ENCODE measurements at regions not wholly inside any gene's neighbourhood (a gene's known extent, or its start where the extent isn't known, plus 50 kb on each side); places are given as distances from the start of the nearest gene placed in this dataset.
"Not testable (repeated sequence)": the region's sequence is repeated elsewhere in the genome, so short reads cannot be mapped to it uniquely, and the experiment has no call there.

DNA sequence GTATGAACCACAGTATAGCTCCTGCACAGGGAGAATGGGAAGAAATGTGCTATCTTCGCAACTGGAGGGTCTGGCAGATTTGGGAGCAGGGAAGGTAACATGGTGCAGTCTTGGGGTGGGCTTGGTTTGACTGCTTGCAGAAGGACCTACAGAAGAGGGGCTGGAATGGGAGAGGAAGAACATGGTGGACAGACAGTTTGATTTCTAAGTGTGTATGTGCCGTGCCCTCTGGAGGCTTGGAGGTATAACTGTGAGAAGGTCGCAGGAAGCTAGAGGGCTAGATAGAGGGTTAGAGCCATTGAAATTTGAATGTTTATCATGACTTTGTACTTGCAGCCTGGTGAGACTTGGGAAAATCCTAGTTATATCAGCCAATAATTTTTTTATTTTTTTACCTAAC is 169.2 kb downstream of the SQOR start:
- intact Hi-C loops (cut with DNase I, micrococcal nuclease) = no loop called here
- Mint-ChIP-seq H3K4me3 (no peak overlapping the region), H3K27ac (no peak overlapping the region), H3K9me3 (no peaks in the 10 kb centered on the region), H3K27me3 (peaks cover 20% of the 10 kb centered on the region), H3K4me1 (ENCODE audit: low read depth) (no peaks in the 10 kb centered on the region), H3K36me3 (ENCODE audit: low read depth) (no peaks in the 10 kb centered on the region)
- ATAC-seq (ENCODE audit: poor library complexity) (no peak), DNase-seq (no peak)
- no peaks in the 10 kb centered on the region for H3K9me3 ChIP-seq (ENCODE audit: control insufficient read depth in 1 of 2, insufficient read depth in 1 of 2, low read length in 2 of 2)
- POLR2A ChIA-PET = no interaction called here
- no peak overlapping the region for H3K27ac ChIP-seq (ENCODE audit: low read depth in 1 of 2, low read length in 2 of 2)
- H3K36me3 ChIP-seq (ENCODE audit: insufficient read depth, low read length) = no peaks in the 10 kb centered on the region
- TF ChIP-seq CTCF (IDR thresholded peaks at IDR 0.05) = no peak
- no peak overlapping the region for H3K4me3 ChIP-seq (ENCODE audit: low read length)
- H3K27me3 ChIP-seq (ENCODE audit: control insufficient read depth in 1 of 2, insufficient read depth in 2 of 2, low read length in 2 of 2) = peaks cover 3 to 4% of the 10 kb centered on the region in 2 experiments
- CTCF ChIA-PET = no interaction called here
- H3K4me1 ChIP-seq (ENCODE audit: insufficient read depth, low read length) = no peaks in the 10 kb centered on the region

GRCh38 chr15:45810201-45810600 is 175.4 kb downstream of the SQOR start:
- Histone ChIP-seq H3K27ac (ENCODE audit: low read depth in 1 of 2, low read length in 2 of 2) (no peak overlapping the region), H3K27me3 (ENCODE audit: control insufficient read depth in 1 of 2, insufficient read depth in 2 of 2, low read length in 2 of 2) (peaks cover 3 to 4% of the 10 kb centered on the region in 2 experiments), H3K36me3 (ENCODE audit: insufficient read depth, low read length) (no peaks in the 10 kb centered on the region), H3K9me3 (ENCODE audit: control insufficient read depth in 1 of 2, insufficient read depth in 1 of 2, low read length in 2 of 2) (peaks cover 0 to 6% of the 10 kb centered on the region in 2 experiments), H3K4me3 (ENCODE audit: low read length) (no peak overlapping the region), H3K4me1 (ENCODE audit: insufficient read depth, low read length) (no peaks in the 10 kb centered on the region)
- Mint-ChIP-seq H3K36me3 (ENCODE audit: low read depth) (no peaks in the 10 kb centered on the region), H3K4me1 (ENCODE audit: low read depth) (no peaks in the 10 kb centered on the region), H3K9me3 (peaks cover under 1% of the 10 kb centered on the region), H3K27me3 (peaks cover 22% of the 10 kb centered on the region), H3K4me3 (no peak overlapping the region), H3K27ac (no peak overlapping the region)
- no peak for ATAC-seq (ENCODE audit: poor library complexity)
- DNase-seq = no peak
- intact Hi-C loops (cut with DNase I, micrococcal nuclease) = no loop called here
- ChIA-PET POLR2A (no interaction called here), CTCF (no interaction called here)
- no peak for TF ChIP-seq CTCF (IDR thresholded peaks at IDR 0.05)

DNA sequence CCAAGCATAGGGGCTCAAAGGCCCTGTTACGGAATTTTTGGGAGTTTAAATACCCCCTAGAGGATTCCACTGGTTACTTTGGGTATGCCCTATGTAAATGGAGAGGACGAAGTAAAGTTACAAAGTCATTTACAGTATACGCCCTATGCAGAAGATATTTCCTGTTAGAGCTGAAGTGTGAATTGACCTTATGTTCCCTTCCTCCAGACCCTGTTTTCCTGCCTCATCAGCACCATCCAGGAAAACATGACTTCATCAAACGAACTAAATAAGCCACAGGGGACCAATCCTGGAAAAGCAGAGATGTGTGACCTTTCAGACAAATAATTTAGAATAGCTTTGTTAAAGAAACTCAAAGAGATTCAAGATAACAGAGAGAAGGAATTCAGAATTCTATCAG is 177.4 kb downstream of the SQOR start:
- ATAC-seq (ENCODE audit: poor library complexity) = no peak
- no peak overlapping the region for H3K27ac ChIP-seq (ENCODE audit: low read depth in 1 of 2, low read length in 2 of 2)
- POLR2A ChIA-PET = no interaction called here
- Mint-ChIP-seq H3K27ac (no peak overlapping the region), H3K9me3 (peaks cover 7% of the 10 kb centered on the region), H3K4me1 (ENCODE audit: low read depth) (no peaks in the 10 kb centered on the region), H3K36me3 (ENCODE audit: low read depth) (no peaks in the 10 kb centered on the region), H3K27me3 (peaks cover 14% of the 10 kb centered on the region), H3K4me3 (no peak overlapping the region)
- H3K36me3 ChIP-seq (ENCODE audit: insufficient read depth, low read length) = no peaks in the 10 kb centered on the region
- no peaks in the 10 kb centered on the region for H3K4me1 ChIP-seq (ENCODE audit: insufficient read depth, low read length)
- peaks cover 3 to 4% of the 10 kb centered on the region in 2 experiments for H3K27me3 ChIP-seq (ENCODE audit: control insufficient read depth in 1 of 2, insufficient read depth in 2 of 2, low read length in 2 of 2)
- peaks cover 0 to 9% of the 10 kb centered on the region in 2 experiments for H3K9me3 ChIP-seq (ENCODE audit: control insufficient read depth in 1 of 2, insufficient read depth in 1 of 2, low read length in 2 of 2)
- CTCF ChIA-PET = no interaction called here
- H3K4me3 ChIP-seq (ENCODE audit: low read length) = no peak overlapping the region
- TF ChIP-seq CTCF (IDR thresholded peaks at IDR 0.05) = no peak
- intact Hi-C loops (cut with DNase I, micrococcal nuclease) = no loop called here
- no peak for DNase-seq

DNA sequence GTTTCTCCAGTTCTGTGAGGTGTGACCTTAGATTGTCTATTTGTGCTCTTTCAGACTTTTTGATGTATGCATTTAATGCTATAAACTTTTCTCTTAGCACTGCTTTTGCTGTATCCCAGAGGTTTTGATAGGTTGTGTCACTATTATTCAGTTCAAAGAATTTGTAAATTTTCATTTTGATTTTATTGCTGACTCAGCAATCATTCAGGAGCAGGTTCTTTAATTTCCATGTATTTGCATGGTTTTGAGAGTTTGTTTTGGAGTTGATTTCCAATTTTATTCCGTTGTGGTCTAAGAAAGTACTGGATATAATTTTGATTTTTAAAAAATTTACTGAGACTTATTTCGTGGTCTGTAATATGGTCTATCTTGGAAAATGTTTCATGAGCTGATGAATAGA is 182.7 kb downstream of the SQOR start:
- CTCF ChIA-PET; H3K36me3 Mint-ChIP-seq (ENCODE audit: low read depth); ATAC-seq (ENCODE audit: poor library complexity); H3K27ac ChIP-seq (ENCODE audit: low read depth in 1 of 2, low read length in 2 of 2); H3K27ac Mint-ChIP-seq; H3K4me3 Mint-ChIP-seq; H3K9me3 ChIP-seq (ENCODE audit: control insufficient read depth in 1 of 2, insufficient read depth in 1 of 2, low read length in 2 of 2); DNase-seq; POLR2A ChIA-PET; H3K4me1 Mint-ChIP-seq (ENCODE audit: low read depth); H3K27me3 ChIP-seq (ENCODE audit: control insufficient read depth in 1 of 2, insufficient read depth in 2 of 2, low read length in 2 of 2); H3K4me3 ChIP-seq (ENCODE audit: low read length); H3K4me1 ChIP-seq (ENCODE audit: insufficient read depth, low read length); intact Hi-C loops (cut with DNase I, micrococcal nuclease); H3K36me3 ChIP-seq (ENCODE audit: insufficient read depth, low read length): not testable (repeated sequence)
- peaks cover 16% of the 10 kb centered on the region for H3K27me3 Mint-ChIP-seq
- peaks cover 16% of the 10 kb centered on the region for H3K9me3 Mint-ChIP-seq

Measured in CD4-positive, alpha-beta T cell (primary cell).